ENCODE measurements at regions not wholly inside any gene's neighbourhood (a gene's known extent, or its start where the extent isn't known, plus 50 kb on each side); places are given as distances from the start of the nearest gene placed in this dataset.

GRCh38 chr10:33111488-33112051, 153.5 kb upstream of the ITGB1 start:
- TF ChIP-seq CTCF (IDR thresholded peaks at IDR 0.05) = no peak
- TF ChIP-seq POLR2A (IDR thresholded peaks at IDR 0.05) = no peak
